ENCODE measurements at regions not wholly inside any gene's neighbourhood (a gene's known extent, or its start where the extent isn't known, plus 50 kb on each side); places are given as distances from the start of the nearest gene placed in this dataset.

- no peak for DNase-seq
Measured at GRCh38 chr19:31402529-31403316, 53.5 kb upstream of the TSHZ3 start.

- no peak for DNase-seq
Measured at GRCh38 chr19:31406106-31406505, 56.9 kb upstream of the TSHZ3 start.

- DNase-seq: no peak
Measured at GRCh38 chr19:31408460-31409124, 59.4 kb upstream of the TSHZ3 start.

GRCh38 chr19:31413353-31413752, 64.1 kb upstream of the TSHZ3 start:
- no peak for DNase-seq

- no peak for DNase-seq
Measured at GRCh38 chr19:31415322-31415721, 66.1 kb upstream of the TSHZ3 start.

- no peak for DNase-seq
Measured at GRCh38 chr19:31416548-31416947, 67.3 kb upstream of the TSHZ3 start.

GRCh38 chr19:31418055-31418454, 68.8 kb upstream of the TSHZ3 start:
- DNase-seq: no peak

- DNase-seq: no peak
Measured at GRCh38 chr19:31418692-31419430, 69.6 kb upstream of the TSHZ3 start.

GRCh38 chr19:31419871-31420445, 70.7 kb upstream of the TSHZ3 start:
- DNase-seq: no peak

- no peak for DNase-seq
Measured at GRCh38 chr19:31421082-31421481, 71.8 kb upstream of the TSHZ3 start.

GRCh38 chr19:31421856-31422255, 72.6 kb upstream of the TSHZ3 start:
- no peak for DNase-seq

- no peak for DNase-seq
Measured at GRCh38 chr19:31423896-31424295, 74.7 kb upstream of the TSHZ3 start.

- no peak for DNase-seq
Measured at GRCh38 chr19:31424861-31425620, 75.8 kb upstream of the TSHZ3 start.

GRCh38 chr19:31427857-31428256, 78.6 kb upstream of the TSHZ3 start:
- no peak for DNase-seq

GRCh38 chr19:31430381-31430780, 81.1 kb upstream of the TSHZ3 start:
- DNase-seq: no peak

- DNase-seq: no peak
Measured at GRCh38 chr19:31432201-31432810, 83.1 kb upstream of the TSHZ3 start.

- no peak for DNase-seq
Measured at GRCh38 chr19:31436121-31436776, 87.0 kb upstream of the TSHZ3 start.

- DNase-seq: no peak
Measured at GRCh38 chr19:31438401-31439269, 89.4 kb upstream of the TSHZ3 start.

GRCh38 chr19:31439270-31439573, 90.0 kb upstream of the TSHZ3 start:
- DNase-seq: no peak

GRCh38 chr19:31444931-31445330, 95.7 kb upstream of the TSHZ3 start:
- DNase-seq: no peak

GRCh38 chr19:31445406-31445805, 96.2 kb upstream of the TSHZ3 start:
- no peak for DNase-seq

Data from central memory CD4-positive, alpha-beta T cell (primary cell).